WI38 (cell line): ENCODE measurements at regions not wholly inside any gene's neighbourhood (a gene's known extent, or its start where the extent isn't known, plus 50 kb on each side); places are given as distances from the start of the nearest gene placed in this dataset.

ENCODE experiments used
- H3K4me3 ChIP-seq: 2 replicates; pipeline ENCODE4 v1.5.1; 2011; ENCODE audit warnings: low read depth, mild to moderate bottlenecking, control low read depth, low read length
- TF ChIP-seq, protein P1 (sequence below): IDR thresholded peaks from 2 replicates; pipeline ENCODE4 v1.5.1; 2012; ENCODE audit warnings: low read depth, mild to moderate bottlenecking, control low read depth, low read length

DNA sequence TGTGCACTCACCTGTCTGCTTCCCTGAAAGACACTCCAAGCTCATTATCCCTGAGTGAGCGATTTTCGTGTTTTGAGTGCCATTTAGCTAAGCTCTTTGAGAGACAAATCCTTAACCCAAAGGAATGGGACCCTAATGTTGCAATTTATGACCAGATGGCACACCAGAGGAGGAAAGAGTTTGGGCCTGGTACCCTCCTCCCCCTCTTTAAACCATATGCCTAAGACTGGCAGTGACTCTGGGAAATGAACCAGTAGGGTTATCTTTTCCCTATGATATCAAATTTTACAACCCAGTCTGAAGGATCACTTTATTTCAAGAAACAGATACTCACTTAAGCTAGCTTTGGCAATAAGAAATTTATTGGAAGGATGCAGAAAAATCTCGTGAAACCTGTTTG lies 550.4 kb downstream of the TOX3 start:
- H3K4me3 ChIP-seq, result no peak overlapping the region
- TF ChIP-seq, protein P1, sequence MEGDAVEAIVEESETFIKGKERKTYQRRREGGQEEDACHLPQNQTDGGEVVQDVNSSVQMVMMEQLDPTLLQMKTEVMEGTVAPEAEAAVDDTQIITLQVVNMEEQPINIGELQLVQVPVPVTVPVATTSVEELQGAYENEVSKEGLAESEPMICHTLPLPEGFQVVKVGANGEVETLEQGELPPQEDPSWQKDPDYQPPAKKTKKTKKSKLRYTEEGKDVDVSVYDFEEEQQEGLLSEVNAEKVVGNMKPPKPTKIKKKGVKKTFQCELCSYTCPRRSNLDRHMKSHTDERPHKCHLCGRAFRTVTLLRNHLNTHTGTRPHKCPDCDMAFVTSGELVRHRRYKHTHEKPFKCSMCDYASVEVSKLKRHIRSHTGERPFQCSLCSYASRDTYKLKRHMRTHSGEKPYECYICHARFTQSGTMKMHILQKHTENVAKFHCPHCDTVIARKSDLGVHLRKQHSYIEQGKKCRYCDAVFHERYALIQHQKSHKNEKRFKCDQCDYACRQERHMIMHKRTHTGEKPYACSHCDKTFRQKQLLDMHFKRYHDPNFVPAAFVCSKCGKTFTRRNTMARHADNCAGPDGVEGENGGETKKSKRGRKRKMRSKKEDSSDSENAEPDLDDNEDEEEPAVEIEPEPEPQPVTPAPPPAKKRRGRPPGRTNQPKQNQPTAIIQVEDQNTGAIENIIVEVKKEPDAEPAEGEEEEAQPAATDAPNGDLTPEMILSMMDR, result no peak

DNA sequence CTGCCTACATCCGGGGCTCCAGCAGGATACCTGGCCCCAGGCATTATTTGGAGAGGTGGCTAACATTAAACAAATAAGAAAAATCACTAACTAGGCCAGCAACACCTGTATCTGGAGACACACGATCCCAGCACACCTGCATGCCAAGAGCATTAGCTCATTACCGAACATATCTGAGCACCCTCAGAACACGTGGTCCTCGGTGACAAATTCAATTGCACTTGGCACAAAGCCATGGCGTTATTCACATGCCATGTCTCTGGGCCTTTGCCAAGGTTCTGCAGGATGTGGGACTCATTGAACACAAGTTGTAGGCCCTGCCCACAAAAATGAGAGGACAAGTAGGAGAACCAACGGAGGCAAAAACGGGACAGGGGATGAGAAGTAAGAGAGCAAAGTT lies 552.3 kb downstream of the TOX3 start:
- no peak overlapping the region for H3K4me3 ChIP-seq
- TF ChIP-seq, protein P1, result no peak

DNA sequence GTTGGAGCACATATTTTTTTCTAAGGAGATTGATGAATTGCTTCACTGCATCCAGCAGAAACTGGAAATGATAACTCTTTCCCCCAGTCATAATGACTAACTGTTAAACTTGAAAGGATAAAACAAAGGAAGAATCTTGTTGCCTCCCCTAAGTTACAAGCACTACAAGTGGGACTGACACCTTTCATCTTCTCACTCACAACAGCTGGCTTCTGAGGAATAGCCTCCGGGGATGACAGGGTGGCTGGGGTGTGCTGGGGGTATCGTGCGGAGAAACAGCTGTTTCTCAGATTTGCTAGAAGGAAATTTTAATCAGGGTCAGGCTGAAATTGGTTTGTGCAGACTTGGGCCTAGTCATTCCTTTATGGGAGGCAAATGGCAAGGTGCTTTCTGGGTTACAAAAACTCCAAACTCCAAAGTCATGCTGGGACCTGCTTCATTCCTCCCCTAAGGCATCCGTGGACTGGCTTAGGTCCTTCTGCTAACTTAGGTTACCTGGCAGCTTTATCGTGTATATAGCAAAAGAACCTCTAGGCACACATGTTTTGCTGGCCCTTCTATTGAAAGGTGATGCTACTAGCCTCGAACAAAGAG lies 557.2 kb downstream of the TOX3 start:
- TF ChIP-seq, protein P1, result no peak
- H3K4me3 ChIP-seq, result no peak overlapping the region

DNA sequence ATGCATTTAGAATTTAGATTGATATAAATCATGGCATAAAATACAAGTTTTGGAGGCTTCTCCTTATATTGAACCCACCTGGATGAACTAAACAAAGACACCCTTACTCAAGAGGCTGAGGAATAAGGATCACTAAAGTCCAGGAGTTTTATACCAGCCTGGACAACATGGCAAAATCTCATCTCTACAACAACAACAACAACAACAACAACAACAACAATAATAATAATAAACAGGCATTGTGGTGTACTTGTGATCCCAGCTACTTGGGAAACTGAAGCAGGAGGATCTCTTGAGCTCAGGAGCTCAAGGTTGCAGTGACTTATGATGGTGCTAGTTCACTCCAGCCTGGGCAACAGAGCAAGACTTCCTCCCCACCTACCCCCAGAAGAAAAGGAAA lies 558.0 kb downstream of the TOX3 start:
- TF ChIP-seq, protein P1, result no peak
- no peak overlapping the region for H3K4me3 ChIP-seq

DNA sequence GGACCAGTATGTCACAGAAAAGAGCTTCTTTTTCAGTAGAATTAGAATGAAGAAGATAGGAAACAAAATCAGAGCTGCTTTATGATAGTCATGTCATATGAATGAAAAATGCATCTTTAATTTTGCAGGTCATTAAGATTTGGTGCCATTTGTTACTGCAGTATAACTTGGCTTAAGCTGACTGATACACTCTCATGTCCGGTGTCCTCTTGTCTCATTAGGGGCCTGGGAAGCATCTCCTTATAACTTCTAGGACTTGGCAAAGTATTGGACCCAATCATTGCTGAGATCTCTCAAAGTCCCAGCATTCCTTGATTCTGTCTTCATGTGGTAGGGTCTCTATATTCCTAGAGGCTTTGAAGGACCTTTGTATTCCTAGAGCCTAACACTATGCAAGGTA lies 559.4 kb downstream of the TOX3 start:
- TF ChIP-seq, protein P1, result no peak
- H3K4me3 ChIP-seq, result no peak overlapping the region

DNA sequence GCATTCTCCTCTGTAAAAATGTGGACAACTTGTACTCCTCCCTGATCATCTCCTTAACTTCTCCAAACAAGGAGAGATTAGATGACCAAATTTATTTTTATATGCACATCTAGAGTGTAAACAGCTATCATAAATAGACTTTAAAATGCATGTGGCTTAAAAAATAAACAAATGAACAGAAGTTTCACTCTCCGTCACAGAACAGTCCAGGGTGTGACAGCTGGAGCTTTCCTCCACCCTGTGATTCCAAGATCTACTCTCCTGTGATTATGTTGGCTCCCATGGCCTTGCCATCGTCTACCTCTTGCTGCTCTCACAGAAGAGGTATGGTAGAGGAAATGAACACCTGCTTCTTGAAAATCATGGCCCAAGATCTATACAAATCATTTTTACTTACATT lies 560.2 kb downstream of the TOX3 start:
- TF ChIP-seq, protein P1, result no peak
- no peak overlapping the region for H3K4me3 ChIP-seq

DNA sequence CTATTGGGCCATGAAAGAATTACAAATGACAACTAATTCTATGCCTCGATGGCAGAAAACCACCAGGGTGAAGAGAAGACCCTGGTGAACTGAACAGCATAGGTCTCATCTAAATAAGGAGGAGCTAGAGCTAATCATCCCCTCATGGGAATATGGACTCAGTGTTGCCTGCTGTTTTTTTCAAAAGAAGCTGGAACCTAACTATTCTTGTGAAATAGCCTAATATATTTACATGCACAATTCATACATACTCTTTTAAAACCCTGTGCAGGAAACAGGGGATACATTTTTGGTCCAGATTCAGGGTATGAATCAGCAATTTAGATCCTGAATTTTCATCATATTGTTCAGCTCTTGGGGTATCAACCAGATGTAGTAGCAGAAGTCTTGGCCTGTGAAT lies 560.6 kb downstream of the TOX3 start:
- H3K4me3 ChIP-seq, result no peak overlapping the region
- TF ChIP-seq, protein P1, result no peak
